Mammary epithelial cell (primary cell): ENCODE measurements at regions not wholly inside any gene's neighbourhood (a gene's known extent, or its start where the extent isn't known, plus 50 kb on each side); places are given as distances from the start of the nearest gene placed in this dataset.

Experiments used
- CTCF ChIP-seq, 2 donors: IDR thresholded peaks in 1 of 2; conservative IDR thresholded peaks in 1 of 2; 2 replicates each; pipeline ENCODE4 v1.5.1; 2011 to 2012; ENCODE audit warnings: inconsistent platforms in 2 of 2, low read length in 2 of 2, mild to moderate bottlenecking in 2 of 2, control low read depth in 1 of 2, low read depth in 1 of 2; ENCODE audit not compliant: insufficient read depth in 1 of 2; ENCODE audit errors: extremely low read depth in 1 of 2
- EZH2 ChIP-seq: IDR thresholded peaks from 2 replicates; pipeline ENCODE4 v1.6.1; 2012; ENCODE audit warnings: low read length, inconsistent platforms, borderline replicate concordance

GRCh38 chr1:112790920-112791722, 76.0 kb upstream of the PPM1J start:
- TF ChIP-seq EZH2 (no peak), CTCF (conservative IDR thresholded peaks at IDR 0.05 in 1 of 2, IDR thresholded peaks at IDR 0.05 in 1 of 2; ENCODE audit: extremely low read depth in 1 of 2, insufficient read depth in 1 of 2, low read depth in 1 of 2, low read length in 2 of 2) (no peak)
